IMR-90 (cell line): ENCODE measurements at regions not wholly inside any gene's neighbourhood (a gene's known extent, or its start where the extent isn't known, plus 50 kb on each side); places are given as distances from the start of the nearest gene placed in this dataset.

Experiments
- ATAC-seq: fragments of 200-7000 bp; cut with Tn5 transposase; 2 replicates; pipeline ENCODE4 v1.9.1; 2020; ENCODE audit warnings: low read depth, mild to moderate bottlenecking, moderate library complexity
- BruUV-seq: library from RNA; stranded (reverse); fragments of 400-500 nt; replicated peaks from 2 replicates; lab custom pipeline; 2021; lab: Mats Ljungman, UMichigan
- CTCF ChIA-PET: fragments of 300-600 bp; formaldehyde crosslinking; extraction: SDS; loops from one replicate; lab custom pipeline; 2021; ENCODE audit warnings: antibody characterized with exemption; lab: Yijun Ruan, JAX
- POLR2A ChIA-PET: fragments of 300-600 bp; sonication (Branson Sonifier 250); formaldehyde crosslinking; loops from one replicate; lab custom pipeline; 2022; ENCODE audit warnings: antibody characterized with exemption; ENCODE audit not compliant: unreplicated experiment; lab: Charles Lee
- DNase-seq: peaks from one replicate; pipeline ENCODE4 v3.0.0; 2013
- H2AFZ ChIP-seq: replicated peaks from 2 replicates; pipeline ENCODE3; 2013; ENCODE audit warnings: low read length, mild to moderate bottlenecking; ENCODE audit not compliant: poor library complexity
- H2AK5ac ChIP-seq: 2 replicates; pipeline ENCODE4 v1.6.1; 2013; ENCODE audit warnings: low read depth, low read length, inconsistent platforms
- H2AK9ac ChIP-seq: replicated peaks from 2 replicates; pipeline ENCODE3; 2013; ENCODE audit warnings: mild to moderate bottlenecking, low read depth, low read length, moderate library complexity; ENCODE audit not compliant: poor library complexity
- H2BK120ac ChIP-seq: 2 replicates; pipeline ENCODE4 v1.6.1; 2013; ENCODE audit warnings: low read depth, low read length, inconsistent platforms
- H2BK15ac ChIP-seq: 3 replicates; pipeline ENCODE4 v1.6.1; 2013; ENCODE audit warnings: low read depth, low read length, inconsistent platforms
- H2BK20ac ChIP-seq: 2 replicates; pipeline ENCODE4 v1.6.1; 2013; ENCODE audit warnings: low read depth, mild to moderate bottlenecking, inconsistent platforms, low read length, moderate library complexity
- H2BK5ac ChIP-seq: 2 replicates; pipeline ENCODE4 v1.6.1; 2013; ENCODE audit warnings: mild to moderate bottlenecking, low read depth, low read length, inconsistent platforms; ENCODE audit not compliant: poor library complexity, severe bottlenecking
- H3K14ac ChIP-seq: replicated peaks from 2 replicates; pipeline ENCODE4 v1.6.1; 2013; ENCODE audit warnings: low read depth, low read length, inconsistent platforms
- H3K18ac ChIP-seq: 2 replicates; pipeline ENCODE4 v1.6.1; 2013; ENCODE audit warnings: low read depth, low read length, control low read depth
- H3K23ac ChIP-seq: 2 replicates; pipeline ENCODE4 v1.6.1; 2013; ENCODE audit warnings: low read depth, low read length, inconsistent platforms
- H3K27ac ChIP-seq: 2 replicates; pipeline ENCODE4 v1.5.1; 2013; ENCODE audit warnings: mild to moderate bottlenecking, control low read depth, low read length; ENCODE audit not compliant: insufficient read depth
- H3K27me3 ChIP-seq: 2 replicates; pipeline ENCODE4 v1.6.1; 2013; ENCODE audit warnings: low read length; ENCODE audit not compliant: control insufficient read depth, insufficient read depth
- H3K36me3 ChIP-seq: 2 replicates; pipeline ENCODE4 v1.6.1; 2013; ENCODE audit warnings: low read length, mixed read lengths; ENCODE audit not compliant: control insufficient read depth, insufficient read depth
- H3K4ac ChIP-seq: 2 replicates; pipeline ENCODE4 v1.6.1; 2013; ENCODE audit warnings: low read depth, low read length, inconsistent platforms
- H3K4me1 ChIP-seq: 2 replicates; pipeline ENCODE4 v1.6.1; 2013; ENCODE audit warnings: low read length, mixed read lengths; ENCODE audit not compliant: control insufficient read depth, insufficient read depth
- H3K4me2 ChIP-seq: 2 replicates; pipeline ENCODE4 v1.6.1; 2013; ENCODE audit warnings: low read depth, mild to moderate bottlenecking, control low read depth, low read length, moderate library complexity
- H3K4me3 ChIP-seq: 2 replicates; pipeline ENCODE4 v1.5.1; 2013; ENCODE audit warnings: low read depth, mild to moderate bottlenecking, control low read depth, low read length, moderate library complexity; ENCODE audit not compliant: insufficient read depth
- H3K56ac ChIP-seq: 2 replicates; pipeline ENCODE4 v1.6.1; 2013; ENCODE audit warnings: low read length, inconsistent platforms; ENCODE audit not compliant: insufficient read depth; ENCODE audit errors: extremely low read depth
- H3K79me1 ChIP-seq, 2 experiments: 2 replicates each; pipeline ENCODE4 v1.6.1; 2013; ENCODE audit warnings: low read length in 2 of 2, inconsistent platforms in 1 of 2, low read depth in 1 of 2
- H3K9ac ChIP-seq: 2 replicates; pipeline ENCODE4 v1.6.1; 2013; ENCODE audit warnings: low read depth, low read length, control low read depth
- H3K9me1 ChIP-seq: 2 replicates; pipeline ENCODE4 v1.6.1; 2013; ENCODE audit warnings: low read length, inconsistent platforms; ENCODE audit not compliant: insufficient read depth
- H3K9me3 ChIP-seq: 2 replicates; pipeline ENCODE4 v1.6.1; 2013; ENCODE audit warnings: low read length; ENCODE audit not compliant: control insufficient read depth, insufficient read depth
- H4K20me1 ChIP-seq: 2 replicates; pipeline ENCODE4 v1.6.1; 2013; ENCODE audit warnings: low read length, inconsistent platforms; ENCODE audit not compliant: insufficient read depth
- H4K5ac ChIP-seq: 2 replicates; pipeline ENCODE4 v1.6.1; 2013; ENCODE audit warnings: mild to moderate bottlenecking, low read depth, low read length, control low read depth
- H4K8ac ChIP-seq, 2 experiments: 2 replicates each; pipeline ENCODE4 v1.6.1; 2013; ENCODE audit warnings: low read depth in 2 of 2, low read length in 2 of 2, control low read depth in 1 of 2, inconsistent platforms in 1 of 2
- H4K91ac ChIP-seq: 2 replicates; pipeline ENCODE4 v1.6.1; 2013; ENCODE audit warnings: low read depth, low read length, inconsistent platforms; ENCODE audit not compliant: insufficient read depth
- CTCF ChIP-seq: conservative IDR thresholded peaks from 2 replicates; pipeline ENCODE4 v1.5.1; 2012; ENCODE audit warnings: mild to moderate bottlenecking, low read depth, low read length, improper control_type of control experiment
- RCOR1 ChIP-seq: IDR thresholded peaks from 2 replicates; pipeline ENCODE4 v1.6.1; 2012; ENCODE audit warnings: mild to moderate bottlenecking, low read length, improper control_type of control experiment; ENCODE audit not compliant: insufficient replicate concordance
- USF2 ChIP-seq: fragments of 150-350 bp; IDR thresholded peaks from 2 replicates; pipeline ENCODE4 v1.6.1; 2017; ENCODE audit warnings: mild to moderate bottlenecking, antibody characterized with exemption, low read length, low read depth
- WGBS, 2 experiments: methylation state at CpG; one replicate each; pipeline versions ENCODE4 v1.1.5 to v1.1.7; 2013; ENCODE audit warnings: missing lambda C conversion rate in 2 of 2; ENCODE audit not compliant: insufficient read length in 1 of 2; ENCODE audit errors: extremely low coverage in 2 of 2; 5-methylcytosine and 5-hydroxymethylcytosine counted together
- dilution Hi-C: fragments of 300-500 bp; cut with HindIII; formaldehyde crosslinking; loops from one replicate; pipeline ENCODE4 v1.14.3; 2018; ENCODE audit warnings: low sequenced_read_pairs; ENCODE audit not compliant: unreplicated experiment
- in situ Hi-C: fragments of 300-500 bp; cut with MboI; formaldehyde crosslinking; loops from 3 replicates; pipeline ENCODE4 v1.14.3; 2019; ENCODE audit warnings: low sequenced_read_pairs, inconsistent platforms, mixed read lengths
- intact Hi-C: fragments of 100-400 bp; cut with micrococcal nuclease; formaldehyde crosslinking; loops from 2 replicates; pipeline ENCODE4 v1.10.0; 2022

- Histone ChIP-seq H2BK5ac (no peak overlapping the region), H3K14ac (no peak overlapping the region), H3K9ac (no peak overlapping the region), H3K18ac (no peak overlapping the region), H3K79me1 (no peaks in the 10 kb centered on the region), H2AK9ac (no peak overlapping the region), H3K9me3 (no peaks in the 10 kb centered on the region), H3K23ac (no peak overlapping the region), H3K27me3 (peaks cover 9% of the 10 kb centered on the region), H2BK15ac (no peak overlapping the region), H3K4ac (no peak overlapping the region), H2BK120ac (no peak overlapping the region), H3K27ac (no peak overlapping the region), H3K4me2 (no peak overlapping the region), H3K56ac (no peak overlapping the region), H4K91ac (no peak overlapping the region), H2BK20ac (no peak overlapping the region), H4K20me1 (no peaks in the 10 kb centered on the region), H3K4me3 (no peak overlapping the region), H3K9me1 (no peaks in the 10 kb centered on the region), H4K8ac (no peak overlapping the region), H2AK5ac (no peak overlapping the region), H4K5ac (no peak overlapping the region), H2AFZ (no peak overlapping the region), H3K36me3 (no peaks in the 10 kb centered on the region), H3K4me1 (no peaks in the 10 kb centered on the region)
- intact Hi-C loops = no loop called here
- DNase-seq (no peak), ATAC-seq (no peak)
- CTCF ChIA-PET = no interaction called here
- WGBS, 2 experiments = 95% methylated on average over 13 of the region's 21 CpGs; no CpG with 5 or more reads in 1 of the 2 experiments
- no TSS peak for BruUV-seq
- POLR2A ChIA-PET = no interaction called here
- no peak for TF ChIP-seq USF2
- no peak for TF ChIP-seq RCOR1
- TF ChIP-seq CTCF = no peak
- dilution Hi-C loops = no loop called here
- in situ Hi-C loops = no loop called here
These were observed 439.5 kb upstream of the NRP1 start for GRCh38 chr10:33773886-33774480.
